ENCODE measurements at regions not wholly inside any gene's neighbourhood (a gene's known extent, or its start where the extent isn't known, plus 50 kb on each side); places are given as distances from the start of the nearest gene placed in this dataset.
A peak's percentile ranks its signal among the peaks of the same experiment; 100 is the strongest.

GRCh38 chr18:34592481-34592880 lies 117.6 kb upstream of the DTNA start:
- H3K4me3 Mint-ChIP-seq (ENCODE audit: low read depth, unreplicated experiment), result no peak overlapping the region
- H3K36me3 Mint-ChIP-seq (ENCODE audit: insufficient read depth, unreplicated experiment), result no peaks in the 10 kb centered on the region
- DNase-seq, result no peak
- no peak for TF ChIP-seq CTCF (IDR thresholded peaks at IDR 0.05; ENCODE audit: unreplicated experiment)
- H3K9me3 Mint-ChIP-seq (ENCODE audit: low read depth, unreplicated experiment), result no peaks in the 10 kb centered on the region
- no peaks in the 10 kb centered on the region for H3K4me1 Mint-ChIP-seq (ENCODE audit: low read depth, unreplicated experiment)
- CTCF ChIA-PET, result no interaction called here
- intact Hi-C loops (cut with micrococcal nuclease; ENCODE audit: unreplicated experiment), result no loop called here
- no TSS peak for BruUV-seq (replicated peaks)
- H3K27me3 Mint-ChIP-seq (ENCODE audit: unreplicated experiment), result no peaks in the 10 kb centered on the region
- H3K27ac Mint-ChIP-seq (ENCODE audit: unreplicated experiment), result no peak overlapping the region

- CTCF ChIA-PET, result interaction anchor here (0.8 kb wide), 1 partner anchor 233 kb away, joined by 3 read pairs; no protein-coding TSS in a partner anchor
Observed at GRCh38 chr18:34592961-34593382, 117.1 kb upstream of the DTNA start.

GRCh38 chr18:34594266-34594665 lies 115.8 kb upstream of the DTNA start:
- no peaks in the 10 kb centered on the region for H3K36me3 Mint-ChIP-seq (ENCODE audit: insufficient read depth, unreplicated experiment)
- DNase-seq, result no peak
- intact Hi-C loops (cut with micrococcal nuclease; ENCODE audit: unreplicated experiment), result no loop called here
- CTCF ChIA-PET, result no interaction called here
- H3K4me1 Mint-ChIP-seq (ENCODE audit: low read depth, unreplicated experiment), result no peaks in the 10 kb centered on the region
- H3K27ac Mint-ChIP-seq (ENCODE audit: unreplicated experiment), result no peak overlapping the region
- no TSS peak for BruUV-seq (replicated peaks)
- H3K4me3 Mint-ChIP-seq (ENCODE audit: low read depth, unreplicated experiment), result no peak overlapping the region
- no peaks in the 10 kb centered on the region for H3K9me3 Mint-ChIP-seq (ENCODE audit: low read depth, unreplicated experiment)
- no peaks in the 10 kb centered on the region for H3K27me3 Mint-ChIP-seq (ENCODE audit: unreplicated experiment)
- no peak for TF ChIP-seq CTCF (IDR thresholded peaks at IDR 0.05; ENCODE audit: unreplicated experiment)

More at GRCh38 chr18:34592961-34593382, 117.1 kb upstream of the DTNA start:
- no TSS peak for BruUV-seq (replicated peaks)
- Mint-ChIP-seq H3K4me3 (ENCODE audit: low read depth, unreplicated experiment) (no peak overlapping the region), H3K9me3 (ENCODE audit: low read depth, unreplicated experiment) (no peaks in the 10 kb centered on the region), H3K36me3 (ENCODE audit: insufficient read depth, unreplicated experiment) (no peaks in the 10 kb centered on the region), H3K4me1 (ENCODE audit: low read depth, unreplicated experiment) (no peaks in the 10 kb centered on the region), H3K27me3 (ENCODE audit: unreplicated experiment) (no peaks in the 10 kb centered on the region), H3K27ac (ENCODE audit: unreplicated experiment) (no peak overlapping the region)
- DNase-seq, result peak; percentile 9
- intact Hi-C loops (cut with micrococcal nuclease; ENCODE audit: unreplicated experiment), result no loop called here
- no peak for TF ChIP-seq CTCF (IDR thresholded peaks at IDR 0.05; ENCODE audit: unreplicated experiment)

GRCh38 chr18:34595690-34596089 lies 114.4 kb upstream of the DTNA start:
- no peaks in the 10 kb centered on the region for H3K27me3 Mint-ChIP-seq (ENCODE audit: unreplicated experiment)
- H3K9me3 Mint-ChIP-seq (ENCODE audit: low read depth, unreplicated experiment), result no peaks in the 10 kb centered on the region
- H3K4me3 Mint-ChIP-seq (ENCODE audit: low read depth, unreplicated experiment), result no peak overlapping the region
- H3K4me1 Mint-ChIP-seq (ENCODE audit: low read depth, unreplicated experiment), result no peaks in the 10 kb centered on the region
- CTCF ChIA-PET, result interaction anchor here (1.5 kb wide), 1 partner anchor 192 kb away, joined by 3 read pairs; no protein-coding TSS in a partner anchor
- BruUV-seq (replicated peaks), result no TSS peak
- TF ChIP-seq CTCF (IDR thresholded peaks at IDR 0.05; ENCODE audit: unreplicated experiment), result peak; percentile 29
- H3K36me3 Mint-ChIP-seq (ENCODE audit: insufficient read depth, unreplicated experiment), result no peaks in the 10 kb centered on the region
- intact Hi-C loops (cut with micrococcal nuclease; ENCODE audit: unreplicated experiment), result loop anchor here (1.0 kb wide), 1 partner anchor 193 kb away; no protein-coding TSS in a partner anchor
- peak; percentile 22 for DNase-seq
- H3K27ac Mint-ChIP-seq (ENCODE audit: unreplicated experiment), result no peak overlapping the region
